Tibial nerve (tissue), 4 donors: ENCODE measurements at regions not wholly inside any gene's neighbourhood (a gene's known extent, or its start where the extent isn't known, plus 50 kb on each side); places are given as distances from the start of the nearest gene placed in this dataset.

Experiments
- DNase-seq, 2 donors: peaks; one replicate each; pipeline ENCODE4 v3.0.0-alpha.2; 2019; ENCODE audit warnings: low spot score in 2 of 2
- H3K27ac ChIP-seq, 4 donors: fragments of 200-600 bp; sonication (generic) in 3 of 4; one replicate each; pipeline ENCODE4 v1.5.1; 2017 to 2019; ENCODE audit warnings: mild to moderate bottlenecking in 1 of 4
- H3K27me3 ChIP-seq, 2 donors: fragments of 200-600 bp; sonication (generic) in 1 of 2; one replicate each; pipeline versions ENCODE4 v1.5.1 to v1.6.0; 2017 to 2019
- H3K36me3 ChIP-seq, 3 donors: fragments of 200-600 bp; sonication (generic); one replicate each; pipeline ENCODE4 v1.5.1; 2018 to 2019
- H3K4me1 ChIP-seq, 4 donors: fragments of 200-600 bp; sonication (generic) in 3 of 4; one replicate each; pipeline ENCODE4 v1.5.1; 2017 to 2019
- H3K4me3 ChIP-seq, 4 donors: fragments of 200-600 bp; sonication (generic) in 3 of 4; one replicate each; pipeline ENCODE4 v1.5.1; 2017 to 2019; ENCODE audit warnings: mild to moderate bottlenecking in 1 of 4, moderate library complexity in 1 of 4
- H3K9me3 ChIP-seq, 4 donors: fragments of 200-600 bp; sonication (generic) in 3 of 4; one replicate each; pipeline ENCODE4 v1.5.1; 2017 to 2019
- CTCF ChIP-seq, 5 experiments: fragments of 200-600 bp in 3 of 5; fragments of 450-650 bp in 2 of 5; sonication (generic) in 3 of 5; IDR thresholded peaks; one replicate each; pipeline ENCODE4 v1.5.1; 2016 to 2019; ENCODE audit warnings: antibody characterized with exemption in 5 of 5, mild to moderate bottlenecking in 3 of 5, moderate library complexity in 2 of 5
- EP300 ChIP-seq, 2 donors: sonication (generic); formaldehyde crosslinking; IDR thresholded peaks; one replicate each; pipeline ENCODE4 v1.6.1; 2017; ENCODE audit warnings: antibody characterized with exemption in 2 of 2, mild to moderate bottlenecking in 1 of 2
- POLR2A ChIP-seq, 2 donors: fragments of 450-650 bp; IDR thresholded peaks; one replicate each; pipeline ENCODE4 v1.6.1; 2017; ENCODE audit warnings: antibody characterized with exemption in 2 of 2, mild to moderate bottlenecking in 2 of 2, moderate library complexity in 2 of 2
- WGBS, 2 donors: methylation state at CpG; one replicate each; pipeline ENCODE4 v1.1.5; 2018; 5-methylcytosine and 5-hydroxymethylcytosine counted together

- no peak for DNase-seq
- WGBS, 2 donors = 92 to 100% methylated on average over 2 of the region's 2 CpGs
Measured at GRCh38 chr5:104785097-104785496, 1222.5 kb upstream of the NUDT12 start.

DNA sequence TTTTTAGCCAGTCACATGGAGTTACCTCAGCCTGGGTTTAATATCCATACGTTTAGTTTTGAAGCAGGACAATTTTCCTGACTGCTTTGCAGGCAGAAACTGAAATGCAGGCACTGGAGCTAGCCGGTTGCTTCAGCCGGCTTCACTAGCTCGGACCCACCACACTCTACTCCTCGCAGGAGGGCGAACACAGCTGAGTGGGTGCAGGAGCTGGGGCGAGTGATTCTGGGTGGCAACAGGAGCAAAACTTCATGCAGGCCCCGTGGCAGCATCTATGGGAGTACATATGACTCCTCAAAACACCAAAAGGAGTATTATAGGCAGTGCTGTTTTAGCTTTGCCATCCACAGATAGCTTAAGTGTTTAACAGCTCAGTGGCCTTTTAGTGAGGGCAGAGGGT, 1211.8 kb upstream of the NUDT12 start:
- Histone ChIP-seq H3K36me3 (no peaks in the 10 kb centered on the region), H3K4me1 (no peaks in the 10 kb centered on the region), H3K4me3 (no peak overlapping the region), H3K9me3 (peaks cover 0 to 3% (median 0%) of the 10 kb centered on the region in 4 donors), H3K27ac (no peak overlapping the region), H3K27me3 (no peaks in the 10 kb centered on the region)
- 91 to 93% methylated on average over 8 of the region's 8 CpGs for WGBS, 2 donors
- no peak for TF ChIP-seq POLR2A (IDR thresholded peaks at IDR 0.05)
- TF ChIP-seq EP300 (IDR thresholded peaks at IDR 0.05) = no peak
- TF ChIP-seq CTCF (IDR thresholded peaks at IDR 0.05) = no peak
- no peak for DNase-seq

More at GRCh38 chr5:104785097-104785496, 1222.5 kb upstream of the NUDT12 start:
- Histone ChIP-seq H3K36me3 (no peaks in the 10 kb centered on the region), H3K4me3 (no peak overlapping the region), H3K9me3 (peaks cover 0 to 13% (median 0%) of the 10 kb centered on the region in 4 donors), H3K27me3 (no peaks in the 10 kb centered on the region), H3K4me1 (peaks cover 0 to 9% (median 0%) of the 10 kb centered on the region in 4 donors), H3K27ac (no peak overlapping the region)
- no peak for TF ChIP-seq POLR2A (IDR thresholded peaks at IDR 0.05)
- no peak for TF ChIP-seq CTCF (IDR thresholded peaks at IDR 0.05)
- no peak for TF ChIP-seq EP300 (IDR thresholded peaks at IDR 0.05)

DNA sequence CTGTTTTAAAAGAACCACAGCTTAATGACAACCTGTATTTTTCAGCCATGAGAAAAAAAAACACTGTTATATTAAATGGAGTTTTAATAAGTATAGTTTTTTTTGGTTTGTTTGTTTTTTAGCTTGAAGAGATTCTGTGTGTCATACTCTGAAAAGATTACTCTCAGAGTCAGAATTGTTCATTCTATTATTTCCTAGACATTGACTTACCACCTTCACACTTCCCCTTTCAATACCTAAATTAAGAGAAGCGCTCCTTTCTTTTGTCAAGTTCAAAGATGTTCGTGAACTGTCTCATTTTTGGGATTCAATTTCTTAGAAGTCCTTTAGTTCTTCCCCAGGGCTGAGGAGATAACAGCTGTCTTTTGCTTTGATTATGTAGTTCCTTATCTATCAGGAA, 1201.6 kb upstream of the NUDT12 start:
- H3K4me1 ChIP-seq = no peaks in the 10 kb centered on the region
- no peak for DNase-seq
- H3K36me3 ChIP-seq = no peaks in the 10 kb centered on the region
- H3K9me3 ChIP-seq = no peaks in the 10 kb centered on the region
- TF ChIP-seq POLR2A (IDR thresholded peaks at IDR 0.05) = no peak
- TF ChIP-seq CTCF (IDR thresholded peaks at IDR 0.05) = no peak
- no peak for TF ChIP-seq EP300 (IDR thresholded peaks at IDR 0.05)
- H3K27me3 ChIP-seq = no peaks in the 10 kb centered on the region
- no peak overlapping the region for H3K27ac ChIP-seq
- H3K4me3 ChIP-seq = no peak overlapping the region
- WGBS, 2 donors = 94 to 97% methylated on average over 2 of the region's 2 CpGs

GRCh38 chr5:104763216-104763615, 1200.6 kb upstream of the NUDT12 start:
- TF ChIP-seq POLR2A (IDR thresholded peaks at IDR 0.05) = no peak
- no peak for TF ChIP-seq EP300 (IDR thresholded peaks at IDR 0.05)
- TF ChIP-seq CTCF (IDR thresholded peaks at IDR 0.05) = no peak
- DNase-seq = no peak
- no peaks in the 10 kb centered on the region for H3K36me3 ChIP-seq
- H3K9me3 ChIP-seq = no peaks in the 10 kb centered on the region
- WGBS, 2 donors = 37 to 64% methylated on average over 1 of the region's 1 CpG
- no peaks in the 10 kb centered on the region for H3K4me1 ChIP-seq
- no peak overlapping the region for H3K27ac ChIP-seq
- no peaks in the 10 kb centered on the region for H3K27me3 ChIP-seq
- H3K4me3 ChIP-seq = no peak overlapping the region

GRCh38 chr5:104757915-104758314, 1195.3 kb upstream of the NUDT12 start:
- TF ChIP-seq CTCF (IDR thresholded peaks at IDR 0.05) = no peak
- TF ChIP-seq POLR2A (IDR thresholded peaks at IDR 0.05) = no peak
- TF ChIP-seq EP300 (IDR thresholded peaks at IDR 0.05) = no peak
- H3K4me3 ChIP-seq = no peak overlapping the region
- H3K36me3 ChIP-seq = no peaks in the 10 kb centered on the region
- H3K27me3 ChIP-seq = no peaks in the 10 kb centered on the region
- 91 to 93% methylated on average over 1 of the region's 1 CpG for WGBS, 2 donors
- no peaks in the 10 kb centered on the region for H3K9me3 ChIP-seq
- H3K4me1 ChIP-seq = no peaks in the 10 kb centered on the region
- no peak for DNase-seq
- no peak overlapping the region for H3K27ac ChIP-seq
